Kidney (tissue), 13 donors: ENCODE measurements at regions not wholly inside any gene's neighbourhood (a gene's known extent, or its start where the extent isn't known, plus 50 kb on each side); places are given as distances from the start of the nearest gene placed in this dataset.

Experiments used
- DNase-seq, 5 donors: peaks; one replicate each; pipeline ENCODE4 v3.0.0-alpha.2; 2013 to 2020
- FAIRE-seq: peaks from 2 replicates; lab custom pipeline; 2012; peaks lifted over from hg19 to GRCh38; lab: Jason Lieb, UNC
- H3K27ac ChIP-seq, 2 donors: one replicate each; pipeline ENCODE4 v1.7.0; 2013; ENCODE audit warnings: low read depth in 2 of 2, low read length in 2 of 2, inconsistent platforms in 1 of 2
- H3K27me3 ChIP-seq: one replicate; pipeline ENCODE4 v1.7.1; 2013; ENCODE audit warnings: low read length, inconsistent platforms; ENCODE audit not compliant: control insufficient read depth, insufficient read depth
- H3K36me3 ChIP-seq, 3 donors: one replicate each; pipeline versions ENCODE4 v1.7.0 to v1.7.1; 2013; ENCODE audit warnings: low read length in 3 of 3, control low read depth in 1 of 3, inconsistent platforms in 1 of 3; ENCODE audit not compliant: insufficient read depth in 3 of 3, control insufficient read depth in 2 of 3
- H3K4me1 ChIP-seq, 3 donors: one replicate each; pipeline versions ENCODE4 v1.7.0 to v1.7.1; 2013; ENCODE audit warnings: low read length in 3 of 3, inconsistent platforms in 1 of 3, low read depth in 1 of 3; ENCODE audit not compliant: control insufficient read depth in 2 of 3, insufficient read depth in 2 of 3
- H3K4me3 ChIP-seq, 3 donors: one replicate each; pipeline versions ENCODE4 v1.7.0 to v1.8.1; 2013; ENCODE audit warnings: low read length in 3 of 3, control low read depth in 1 of 3, inconsistent platforms in 1 of 3
- H3K9ac ChIP-seq, 3 donors: one replicate each; pipeline versions ENCODE4 v1.7.0 to v1.7.1; 2013; ENCODE audit warnings: low read length in 3 of 3, control low read depth in 1 of 3, inconsistent platforms in 1 of 3
- H3K9me3 ChIP-seq, 3 donors: one replicate each; pipeline versions ENCODE4 v1.7.0 to v1.7.1; 2013; ENCODE audit warnings: low read length in 3 of 3, control low read depth in 1 of 3, inconsistent platforms in 1 of 3; ENCODE audit not compliant: control insufficient read depth in 2 of 3, insufficient read depth in 1 of 3
- CTCF ChIP-seq: IDR thresholded peaks from 3 replicates; pipeline ENCODE4 v1.5.1; 2012; ENCODE audit warnings: mild to moderate bottlenecking, moderate library complexity, borderline replicate concordance; ENCODE audit not compliant: insufficient read depth; ENCODE audit errors: extremely low read depth
- intact Hi-C: fragments of 100-400 bp; cut with DNase I; formaldehyde crosslinking; loops from one replicate; pipeline ENCODE4 v1.11.1; 2022
- donor health status: control.
- donor health status: control.
- donor health status: control.
- donor health status: control.
- donor health status: control.
- donor health status: DM: yes; HTN: yes; CAD: no.
- donor health status: Normal renal cell carcinoma (clear cell type).

- FAIRE-seq (no peak), DNase-seq (no peak)
- Histone ChIP-seq H3K9me3 (no peaks in the 10 kb centered on the region), H3K36me3 (no peaks in the 10 kb centered on the region), H3K27me3 (no peaks in the 10 kb centered on the region), H3K27ac (no peak overlapping the region), H3K9ac (no peak overlapping the region), H3K4me1 (no peaks in the 10 kb centered on the region), H3K4me3 (no peak overlapping the region)
- intact Hi-C loops, result no loop called here
- TF ChIP-seq CTCF, result no peak
Measured at GRCh38 chr21:20302084-20302483, 696.1 kb upstream of the NCAM2 start.

DNA sequence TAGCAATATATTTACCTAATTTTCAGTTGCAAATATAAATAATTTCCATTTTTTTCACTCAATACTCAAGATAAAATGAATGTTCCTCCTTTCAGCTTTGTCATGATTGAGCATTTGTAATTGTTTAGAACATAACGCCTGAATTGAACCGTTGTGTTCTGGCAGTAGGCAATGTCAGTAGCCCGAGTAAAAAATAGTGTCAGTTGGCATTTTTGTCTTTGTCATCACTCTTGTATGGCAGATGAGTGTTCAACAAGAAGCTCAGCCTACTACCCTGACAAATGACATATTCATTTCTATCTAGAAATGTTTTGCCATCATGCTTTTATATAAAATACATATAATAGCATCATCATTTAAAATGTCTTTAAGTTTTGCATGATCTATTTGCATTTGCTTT is 691.4 kb upstream of the NCAM2 start:
- H3K9me3 ChIP-seq, result no peaks in the 10 kb centered on the region
- no peak for TF ChIP-seq CTCF
- DNase-seq (no peak), FAIRE-seq (no peak)
- H3K4me1 ChIP-seq, result no peaks in the 10 kb centered on the region
- H3K27me3 ChIP-seq, result no peaks in the 10 kb centered on the region
- H3K4me3 ChIP-seq, result no peak overlapping the region
- intact Hi-C loops, result no loop called here
- H3K27ac ChIP-seq, result no peak overlapping the region
- no peaks in the 10 kb centered on the region for H3K36me3 ChIP-seq
- H3K9ac ChIP-seq, result no peak overlapping the region

DNA sequence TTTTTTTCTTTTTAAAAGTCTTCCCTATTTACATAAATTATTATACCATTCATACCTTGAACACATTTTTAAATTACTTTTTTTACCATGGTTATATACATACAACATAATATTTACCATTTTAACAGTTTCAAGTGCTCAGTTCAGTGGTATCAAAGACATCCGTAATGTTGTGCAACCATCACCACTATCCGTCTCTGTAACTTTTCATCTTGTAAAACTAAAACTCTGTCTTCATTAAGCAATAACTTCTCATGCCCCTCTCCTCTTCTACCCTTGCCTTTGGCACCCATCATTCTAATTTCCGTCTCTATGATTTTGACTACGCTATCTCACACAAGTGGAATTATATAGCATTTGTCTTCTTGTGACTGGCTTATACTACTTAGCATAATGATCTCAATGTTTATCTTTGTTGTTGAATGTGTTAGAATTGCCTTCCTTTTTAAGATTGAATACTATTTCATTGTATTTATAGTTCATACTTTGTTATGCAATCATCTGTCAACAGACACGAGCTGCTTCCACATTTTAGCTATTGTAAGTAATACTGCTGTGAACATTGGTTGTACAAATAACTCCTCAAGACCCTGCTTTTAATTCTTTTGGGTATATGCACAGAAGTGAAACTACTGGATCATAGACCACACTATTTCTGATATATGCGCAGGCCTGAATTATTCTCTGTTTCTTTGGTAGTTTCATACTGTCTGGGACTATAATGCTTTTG is 689.5 kb upstream of the NCAM2 start:
- Histone ChIP-seq H3K36me3 (no peaks in the 10 kb centered on the region), H3K4me3 (no peak overlapping the region), H3K4me1 (no peaks in the 10 kb centered on the region), H3K9me3 (no peaks in the 10 kb centered on the region), H3K9ac (no peak overlapping the region), H3K27ac (no peak overlapping the region), H3K27me3 (no peaks in the 10 kb centered on the region)
- no peak for TF ChIP-seq CTCF
- intact Hi-C loops, result no loop called here
- DNase-seq (no peak), FAIRE-seq (no peak)
